Breast epithelium (tissue), 3 donors: ENCODE measurements at regions not wholly inside any gene's neighbourhood (a gene's known extent, or its start where the extent isn't known, plus 50 kb on each side); places are given as distances from the start of the nearest gene placed in this dataset.

Source experiments
- CTCF ChIP-seq, 3 donors: fragments of 450-650 bp; IDR thresholded peaks; one replicate each; pipeline ENCODE4 v1.5.1; 2016 to 2017; ENCODE audit warnings: antibody characterized with exemption in 3 of 3, mild to moderate bottlenecking in 3 of 3, moderate library complexity in 3 of 3
- POLR2A ChIP-seq: fragments of 450-650 bp; IDR thresholded peaks from one replicate; pipeline ENCODE4 v1.6.1; 2016; ENCODE audit warnings: antibody characterized with exemption, mild to moderate bottlenecking, moderate library complexity

GRCh38 chr6:44567406-44567805, 179.9 kb downstream of the CDC5L start:
- TF ChIP-seq CTCF (IDR thresholded peaks at IDR 0.05): no peak
- no peak for TF ChIP-seq POLR2A
